ENCODE measurements at regions not wholly inside any gene's neighbourhood (a gene's known extent, or its start where the extent isn't known, plus 50 kb on each side); places are given as distances from the start of the nearest gene placed in this dataset.

DNA sequence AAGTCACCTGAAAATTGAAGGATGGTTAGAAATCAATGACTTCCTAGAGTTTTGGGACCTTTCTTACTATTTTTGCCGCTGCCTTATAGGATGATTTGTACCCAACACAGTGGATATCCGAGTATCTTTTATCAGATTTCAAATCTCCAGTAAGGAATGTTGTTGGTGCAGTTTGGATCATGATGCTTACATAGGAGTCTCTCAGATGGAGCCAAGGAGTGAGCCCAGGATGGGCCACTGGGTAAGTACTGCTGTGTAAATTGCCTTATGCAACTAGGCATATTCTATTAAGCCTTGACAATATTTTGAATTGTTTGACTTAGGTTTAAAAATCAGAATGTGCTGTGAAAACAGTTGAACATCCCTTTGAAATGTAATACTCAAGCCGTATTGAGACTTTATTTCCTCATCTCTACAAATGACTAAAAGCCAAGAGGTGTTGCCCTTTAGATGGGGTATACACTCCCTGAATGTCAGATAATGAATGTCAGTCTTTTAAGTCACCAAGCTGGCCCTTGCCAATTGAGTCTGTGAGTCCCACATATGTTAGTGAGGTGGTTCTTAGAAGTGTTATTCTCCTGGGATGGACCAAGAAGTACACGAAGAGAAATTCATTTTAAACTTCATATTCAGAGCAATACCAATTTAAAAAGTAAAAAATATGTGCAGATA lies 271.8 kb upstream of the CTNND2 start:
- no peak for DNase-seq (ENCODE audit: low read depth)
- no peak for TF ChIP-seq MYC (IDR thresholded peaks at IDR 0.05; ENCODE audit: low read depth, low read length)
- no peak for TF ChIP-seq MAX (IDR thresholded peaks at IDR 0.05; ENCODE audit: low read depth, low read length)
- TF ChIP-seq, protein P1, sequence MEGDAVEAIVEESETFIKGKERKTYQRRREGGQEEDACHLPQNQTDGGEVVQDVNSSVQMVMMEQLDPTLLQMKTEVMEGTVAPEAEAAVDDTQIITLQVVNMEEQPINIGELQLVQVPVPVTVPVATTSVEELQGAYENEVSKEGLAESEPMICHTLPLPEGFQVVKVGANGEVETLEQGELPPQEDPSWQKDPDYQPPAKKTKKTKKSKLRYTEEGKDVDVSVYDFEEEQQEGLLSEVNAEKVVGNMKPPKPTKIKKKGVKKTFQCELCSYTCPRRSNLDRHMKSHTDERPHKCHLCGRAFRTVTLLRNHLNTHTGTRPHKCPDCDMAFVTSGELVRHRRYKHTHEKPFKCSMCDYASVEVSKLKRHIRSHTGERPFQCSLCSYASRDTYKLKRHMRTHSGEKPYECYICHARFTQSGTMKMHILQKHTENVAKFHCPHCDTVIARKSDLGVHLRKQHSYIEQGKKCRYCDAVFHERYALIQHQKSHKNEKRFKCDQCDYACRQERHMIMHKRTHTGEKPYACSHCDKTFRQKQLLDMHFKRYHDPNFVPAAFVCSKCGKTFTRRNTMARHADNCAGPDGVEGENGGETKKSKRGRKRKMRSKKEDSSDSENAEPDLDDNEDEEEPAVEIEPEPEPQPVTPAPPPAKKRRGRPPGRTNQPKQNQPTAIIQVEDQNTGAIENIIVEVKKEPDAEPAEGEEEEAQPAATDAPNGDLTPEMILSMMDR (IDR thresholded peaks at IDR 0.05; ENCODE audit: low read depth, low read length) = no peak
- TF ChIP-seq POLR2A (IDR thresholded peaks at IDR 0.05; ENCODE audit: extremely low read depth, insufficient read length) = no peak
- no peak overlapping the region for H3K4me3 ChIP-seq (ENCODE audit: low read depth, low read length)

DNA sequence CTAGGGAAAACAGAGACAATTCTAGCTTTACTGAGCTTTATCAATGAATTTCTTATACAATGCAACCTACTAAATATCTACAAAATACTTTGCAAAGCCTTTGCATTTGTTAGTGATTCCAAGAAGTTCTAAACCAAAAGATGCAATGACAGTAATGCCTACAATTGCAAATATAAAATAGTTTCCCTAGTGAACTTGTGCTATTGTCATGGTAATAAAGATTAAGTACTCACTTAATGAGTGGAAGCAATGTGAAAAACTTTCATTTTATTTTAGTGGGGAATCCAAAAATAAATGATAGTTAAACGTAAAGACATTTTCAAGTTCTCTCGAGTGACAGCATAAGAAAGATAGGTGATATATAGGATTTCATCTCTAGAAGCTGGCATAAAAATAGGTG lies 270.5 kb upstream of the CTNND2 start:
- H3K4me3 ChIP-seq (ENCODE audit: low read depth, low read length) = no peak overlapping the region
- DNase-seq (ENCODE audit: low read depth) = no peak
- TF ChIP-seq MAX (IDR thresholded peaks at IDR 0.05; ENCODE audit: low read depth, low read length) (no peak), POLR2A (IDR thresholded peaks at IDR 0.05; ENCODE audit: extremely low read depth, insufficient read length) (no peak), MYC (IDR thresholded peaks at IDR 0.05; ENCODE audit: low read depth, low read length) (no peak)
- TF ChIP-seq, protein P1 (IDR thresholded peaks at IDR 0.05; ENCODE audit: low read depth, low read length) = no peak

DNA sequence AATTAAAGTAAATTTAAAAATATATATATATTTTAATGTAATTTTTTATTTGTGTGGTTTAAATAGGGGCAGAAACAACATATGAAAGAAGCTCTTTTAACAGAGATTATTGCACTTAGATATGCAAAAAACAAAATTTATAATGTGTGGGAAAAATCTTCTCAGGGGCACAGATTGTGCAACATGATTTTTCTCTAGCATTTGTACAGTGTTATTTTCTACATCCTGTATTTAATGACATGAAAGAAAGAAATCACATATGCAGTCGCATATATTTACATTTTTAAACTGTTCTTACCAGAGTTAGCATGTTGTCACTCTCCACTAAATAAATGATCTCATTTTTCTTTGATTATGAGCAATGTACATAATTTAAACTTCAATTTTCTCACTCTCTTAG lies 265.3 kb upstream of the CTNND2 start:
- no peak overlapping the region for H3K4me3 ChIP-seq (ENCODE audit: low read depth, low read length)
- no peak for DNase-seq (ENCODE audit: low read depth)
- TF ChIP-seq MYC (IDR thresholded peaks at IDR 0.05; ENCODE audit: low read depth, low read length) = no peak
- TF ChIP-seq POLR2A (IDR thresholded peaks at IDR 0.05; ENCODE audit: extremely low read depth, insufficient read length) = no peak
- TF ChIP-seq, protein P1 (IDR thresholded peaks at IDR 0.05; ENCODE audit: low read depth, low read length) = no peak
- no peak for TF ChIP-seq MAX (IDR thresholded peaks at IDR 0.05; ENCODE audit: low read depth, low read length)

DNA sequence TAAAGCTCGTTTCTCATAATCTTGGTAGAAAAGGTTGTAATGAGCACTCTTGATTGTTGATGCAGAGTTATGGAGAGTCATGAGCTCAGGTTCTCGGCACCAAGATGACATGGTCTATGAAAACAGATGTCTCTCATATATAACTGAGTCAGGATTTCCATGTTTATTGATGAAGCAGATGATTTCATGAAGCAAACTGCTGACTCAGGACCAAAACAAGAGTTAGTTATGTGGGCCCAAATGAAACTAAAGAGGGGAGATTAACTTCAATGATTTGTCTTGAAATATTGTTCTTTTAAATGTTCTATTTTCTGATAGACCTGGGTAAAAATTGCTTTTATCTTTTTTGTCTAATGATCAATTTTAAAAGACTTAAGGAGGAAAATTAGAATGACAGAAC lies 258.6 kb upstream of the CTNND2 start:
- H3K4me3 ChIP-seq (ENCODE audit: low read depth, low read length) = no peak overlapping the region
- no peak for DNase-seq (ENCODE audit: low read depth)
- TF ChIP-seq MYC (IDR thresholded peaks at IDR 0.05; ENCODE audit: low read depth, low read length) = no peak
- TF ChIP-seq MAX (IDR thresholded peaks at IDR 0.05; ENCODE audit: low read depth, low read length) = no peak
- TF ChIP-seq, protein P1 (IDR thresholded peaks at IDR 0.05; ENCODE audit: low read depth, low read length) = no peak
- no peak for TF ChIP-seq POLR2A (IDR thresholded peaks at IDR 0.05; ENCODE audit: extremely low read depth, insufficient read length)

- DNase-seq (ENCODE audit: low read depth) = no peak
- TF ChIP-seq, protein P1 (IDR thresholded peaks at IDR 0.05; ENCODE audit: low read depth, low read length) = no peak
- TF ChIP-seq POLR2A (IDR thresholded peaks at IDR 0.05; ENCODE audit: extremely low read depth, insufficient read length) (no peak), MAX (IDR thresholded peaks at IDR 0.05; ENCODE audit: low read depth, low read length) (no peak), MYC (IDR thresholded peaks at IDR 0.05; ENCODE audit: low read depth, low read length) (no peak)
- no peak overlapping the region for H3K4me3 ChIP-seq (ENCODE audit: low read depth, low read length)
Measured at GRCh38 chr5:12147513-12147912, 243.3 kb upstream of the CTNND2 start.
